Glutamatergic neuron (in vitro differentiated cells): ENCODE measurements at regions not wholly inside any gene's neighbourhood (a gene's known extent, or its start where the extent isn't known, plus 50 kb on each side); places are given as distances from the start of the nearest gene placed in this dataset.

Experiments
- DNase-seq: peaks from one replicate; pipeline ENCODE4 v3.0.0; 2022
- H3K27ac Mint-ChIP-seq: one replicate; pipeline ENCODE4 v1.8.0; 2020; ENCODE audit warnings: mild to moderate bottlenecking, mixed read lengths, inconsistent platforms; ENCODE audit not compliant: unreplicated experiment
- H3K27me3 Mint-ChIP-seq: one replicate; pipeline ENCODE4 v1.8.0; 2020; ENCODE audit warnings: mild to moderate bottlenecking, moderate library complexity, mixed read lengths, inconsistent platforms; ENCODE audit not compliant: unreplicated experiment
- H3K36me3 Mint-ChIP-seq: one replicate; pipeline ENCODE4 v1.8.0; 2020; ENCODE audit warnings: mild to moderate bottlenecking, mixed read lengths, inconsistent platforms; ENCODE audit not compliant: unreplicated experiment
- H3K4me1 Mint-ChIP-seq: one replicate; pipeline ENCODE4 v1.8.0; 2020; ENCODE audit warnings: mild to moderate bottlenecking, low read depth, mixed read lengths, inconsistent platforms; ENCODE audit not compliant: unreplicated experiment
- H3K4me3 Mint-ChIP-seq: one replicate; pipeline ENCODE4 v1.8.0; 2020; ENCODE audit warnings: mild to moderate bottlenecking, mixed read lengths, inconsistent platforms; ENCODE audit not compliant: unreplicated experiment
- H3K9me3 Mint-ChIP-seq: one replicate; pipeline ENCODE4 v1.8.0; 2020; ENCODE audit warnings: mild to moderate bottlenecking, moderate library complexity, mixed read lengths, inconsistent platforms; ENCODE audit not compliant: unreplicated experiment
- CTCF ChIP-seq: fragments of 200-600 bp; sonication (generic); IDR thresholded peaks from one replicate; pipeline ENCODE4 v1.5.0; 2021; ENCODE audit not compliant: partially characterized antibody, unreplicated experiment

- H3K4me1 Mint-ChIP-seq = no peaks in the 10 kb centered on the region
- no peaks in the 10 kb centered on the region for H3K27me3 Mint-ChIP-seq
- no peaks in the 10 kb centered on the region for H3K36me3 Mint-ChIP-seq
- no peak for TF ChIP-seq CTCF
- no peak for DNase-seq
- H3K9me3 Mint-ChIP-seq = no peaks in the 10 kb centered on the region
- H3K4me3 Mint-ChIP-seq = no peak overlapping the region
- H3K27ac Mint-ChIP-seq = no peak overlapping the region
These were observed 761.8 kb upstream of the PHF14 start for GRCh38 chr7:10211861-10212260.

- Mint-ChIP-seq H3K4me1 (no peaks in the 10 kb centered on the region), H3K36me3 (no peaks in the 10 kb centered on the region), H3K9me3 (no peaks in the 10 kb centered on the region), H3K4me3 (no peak overlapping the region), H3K27me3 (no peaks in the 10 kb centered on the region), H3K27ac (no peak overlapping the region)
- no peak for DNase-seq
- no peak for TF ChIP-seq CTCF
These were observed 761.0 kb upstream of the PHF14 start for GRCh38 chr7:10212649-10213048.

GRCh38 chr7:10216462-10216861 lies 757.2 kb upstream of the PHF14 start:
- Mint-ChIP-seq H3K4me1 (peaks cover 10% of the 10 kb centered on the region), H3K27ac (no peak overlapping the region), H3K36me3 (no peaks in the 10 kb centered on the region), H3K27me3 (no peaks in the 10 kb centered on the region), H3K4me3 (no peak overlapping the region), H3K9me3 (no peaks in the 10 kb centered on the region)
- DNase-seq = no peak
- TF ChIP-seq CTCF = no peak

- Mint-ChIP-seq H3K36me3 (no peaks in the 10 kb centered on the region), H3K9me3 (no peaks in the 10 kb centered on the region), H3K4me1 (peaks cover 19% of the 10 kb centered on the region), H3K27me3 (no peaks in the 10 kb centered on the region), H3K27ac (no peak overlapping the region), H3K4me3 (no peak overlapping the region)
- no peak for DNase-seq
- TF ChIP-seq CTCF = no peak
These were observed 752.6 kb upstream of the PHF14 start for GRCh38 chr7:10221084-10221483.

- Mint-ChIP-seq H3K36me3 (no peaks in the 10 kb centered on the region), H3K9me3 (no peaks in the 10 kb centered on the region), H3K4me3 (no peak overlapping the region), H3K27me3 (no peaks in the 10 kb centered on the region), H3K27ac (no peak overlapping the region), H3K4me1 (peaks cover 21% of the 10 kb centered on the region)
- no peak for DNase-seq
- no peak for TF ChIP-seq CTCF
These were observed 750.7 kb upstream of the PHF14 start for GRCh38 chr7:10222976-10223375.
